Karpas-422 (cell line): ENCODE measurements at regions not wholly inside any gene's neighbourhood (a gene's known extent, or its start where the extent isn't known, plus 50 kb on each side); places are given as distances from the start of the nearest gene placed in this dataset.
"Not testable (repeated sequence)": the region's sequence is repeated elsewhere in the genome, so short reads cannot be mapped to it uniquely, and the experiment has no call there.

Source experiments
- DNase-seq: peaks from one replicate; pipeline ENCODE4 v3.0.0-alpha.2; 2015
- H2AFZ ChIP-seq: fragments of 200-600 bp; sonication (generic); 2 replicates; pipeline ENCODE4 v1.6.1; 2014; ENCODE audit warnings: antibody characterized with exemption, low read length, mixed read lengths
- H3K27ac ChIP-seq: fragments of 200-600 bp; sonication (generic); 2 replicates; pipeline ENCODE4 v1.5.1; 2014; ENCODE audit warnings: mild to moderate bottlenecking, low read length, moderate library complexity
- H3K27me3 ChIP-seq: fragments of 200-600 bp; sonication (generic); 2 replicates; pipeline ENCODE4 v1.6.1; 2014; ENCODE audit warnings: low read length, mixed read lengths
- H3K36me3 ChIP-seq: fragments of 200-600 bp; sonication (generic); 2 replicates; pipeline ENCODE4 v1.6.1; 2014; ENCODE audit warnings: low read length, mixed read lengths; ENCODE audit not compliant: insufficient read depth
- H3K4me1 ChIP-seq: fragments of 200-600 bp; sonication (generic); 2 replicates; pipeline ENCODE4 v1.6.1; 2014; ENCODE audit warnings: mild to moderate bottlenecking, low read length, mixed read lengths
- H3K4me2 ChIP-seq: fragments of 200-600 bp; sonication (generic); 2 replicates; pipeline ENCODE4 v1.6.1; 2014; ENCODE audit warnings: low read length, low read depth, mild to moderate bottlenecking; ENCODE audit not compliant: poor library complexity, severe bottlenecking
- H3K4me3 ChIP-seq: fragments of 200-600 bp; sonication (generic); 2 replicates; pipeline ENCODE4 v1.5.1; 2014; ENCODE audit warnings: mild to moderate bottlenecking, antibody characterized with exemption, low read length, mixed read lengths
- H3K79me2 ChIP-seq: fragments of 200-600 bp; sonication (generic); 2 replicates; pipeline ENCODE4 v1.6.1; 2014; ENCODE audit warnings: mild to moderate bottlenecking, low read length, mixed read lengths
- H3K9ac ChIP-seq: fragments of 200-600 bp; sonication (generic); 2 replicates; pipeline ENCODE4 v1.6.0; 2014; ENCODE audit warnings: low read length
- H3K9me2 ChIP-seq: fragments of 200-600 bp; sonication (generic), shearing (Covaris generic); replicated peaks from 2 replicates; pipeline ENCODE4 v1.6.0; 2014; ENCODE audit warnings: mild to moderate bottlenecking, low read length, moderate library complexity; ENCODE audit not compliant: insufficient read depth
- H3K9me3 ChIP-seq: fragments of 300-700, 200-600 bp; sonication (generic); 2 replicates; pipeline ENCODE4 v1.6.1; 2014; ENCODE audit warnings: low read length, mixed read lengths
- H4K20me1 ChIP-seq: fragments of 200-600 bp; sonication (generic); 2 replicates; pipeline ENCODE4 v1.6.1; 2014; ENCODE audit warnings: mild to moderate bottlenecking, antibody characterized with exemption, low read length, low read depth; ENCODE audit not compliant: insufficient read depth

DNA sequence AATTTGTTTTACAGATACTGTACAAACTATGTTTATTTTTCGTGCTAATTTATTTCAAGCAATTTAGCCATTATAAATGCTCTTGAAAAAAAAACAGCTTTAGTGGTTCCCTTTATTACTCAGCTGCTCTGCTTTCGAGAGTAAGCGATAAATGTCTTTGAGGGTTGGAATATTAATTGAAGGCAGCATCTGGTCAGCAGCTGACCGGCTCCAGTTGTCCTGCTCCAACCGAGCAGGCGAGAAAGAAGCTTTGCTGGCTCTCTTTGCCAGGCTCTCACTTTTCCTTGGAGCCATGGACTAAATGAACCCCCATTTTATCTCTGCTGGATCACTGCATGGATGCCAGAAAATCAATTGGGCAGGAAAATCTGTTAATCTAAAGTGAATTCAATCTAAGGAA, 147.4 kb downstream of the LNPK start:
- no peak for DNase-seq
- H2AFZ ChIP-seq, result no peak overlapping the region

GRCh38 chr2:175854129-175854528, 147.9 kb downstream of the LNPK start:
- Histone ChIP-seq H3K9me2 (no peaks in the 10 kb centered on the region), H3K79me2 (no peaks in the 10 kb centered on the region), H3K27me3 (no peaks in the 10 kb centered on the region), H4K20me1 (no peaks in the 10 kb centered on the region), H3K27ac (no peak overlapping the region), H3K4me2 (no peak overlapping the region), H3K36me3 (no peaks in the 10 kb centered on the region), H3K9me3 (no peaks in the 10 kb centered on the region), H3K9ac (no peak overlapping the region), H2AFZ (no peak overlapping the region), H3K4me1 (no peaks in the 10 kb centered on the region), H3K4me3 (no peak overlapping the region)
- no peak for DNase-seq

More for the DNA sequence above, 147.4 kb downstream of the LNPK start:
- H3K79me2 ChIP-seq, result no peaks in the 10 kb centered on the region
- no peak overlapping the region for H3K27ac ChIP-seq
- H4K20me1 ChIP-seq, result no peaks in the 10 kb centered on the region
- H3K4me1 ChIP-seq, result no peaks in the 10 kb centered on the region
- H3K9me3 ChIP-seq, result no peaks in the 10 kb centered on the region
- H3K27me3 ChIP-seq, result no peaks in the 10 kb centered on the region
- no peak overlapping the region for H3K4me3 ChIP-seq
- H3K36me3 ChIP-seq, result no peaks in the 10 kb centered on the region
- no peak overlapping the region for H3K4me2 ChIP-seq
- H3K9me2 ChIP-seq, result no peaks in the 10 kb centered on the region
- no peak overlapping the region for H3K9ac ChIP-seq

DNA sequence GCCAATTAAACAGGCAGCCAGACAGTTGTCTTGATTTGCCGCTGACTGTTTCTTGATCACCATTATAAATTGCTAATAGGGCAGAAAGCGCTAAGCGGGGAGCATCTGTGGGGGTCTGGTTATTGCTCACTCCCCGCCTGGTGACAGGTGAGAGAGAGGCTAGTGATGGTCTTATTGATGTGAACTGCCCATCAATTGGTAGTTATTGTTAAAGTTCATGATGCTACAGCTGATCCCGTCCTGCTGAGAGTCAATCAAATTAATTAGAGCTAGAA, 148.5 kb downstream of the LNPK start:
- Histone ChIP-seq H3K9me2 (no peaks in the 10 kb centered on the region), H3K27ac (no peak overlapping the region), H3K9ac (no peak overlapping the region), H3K27me3 (no peaks in the 10 kb centered on the region), H3K9me3 (no peaks in the 10 kb centered on the region), H3K79me2 (no peaks in the 10 kb centered on the region), H2AFZ (no peak overlapping the region), H3K4me3 (no peak overlapping the region), H4K20me1 (no peaks in the 10 kb centered on the region), H3K4me1 (no peaks in the 10 kb centered on the region), H3K36me3 (no peaks in the 10 kb centered on the region), H3K4me2 (no peak overlapping the region)
- no peak for DNase-seq

- Histone ChIP-seq H3K4me2 (no peak overlapping the region), H3K9me2 (no peaks in the 10 kb centered on the region), H3K36me3 (no peaks in the 10 kb centered on the region), H3K9me3 (no peaks in the 10 kb centered on the region), H3K27me3 (no peaks in the 10 kb centered on the region), H3K27ac (no peak overlapping the region), H2AFZ (no peak overlapping the region), H3K79me2 (no peaks in the 10 kb centered on the region), H4K20me1 (no peaks in the 10 kb centered on the region), H3K9ac (no peak overlapping the region), H3K4me1 (no peaks in the 10 kb centered on the region), H3K4me3 (no peak overlapping the region)
- DNase-seq, result no peak
These were observed 149.0 kb downstream of the LNPK start for GRCh38 chr2:175852879-175853615.

DNA sequence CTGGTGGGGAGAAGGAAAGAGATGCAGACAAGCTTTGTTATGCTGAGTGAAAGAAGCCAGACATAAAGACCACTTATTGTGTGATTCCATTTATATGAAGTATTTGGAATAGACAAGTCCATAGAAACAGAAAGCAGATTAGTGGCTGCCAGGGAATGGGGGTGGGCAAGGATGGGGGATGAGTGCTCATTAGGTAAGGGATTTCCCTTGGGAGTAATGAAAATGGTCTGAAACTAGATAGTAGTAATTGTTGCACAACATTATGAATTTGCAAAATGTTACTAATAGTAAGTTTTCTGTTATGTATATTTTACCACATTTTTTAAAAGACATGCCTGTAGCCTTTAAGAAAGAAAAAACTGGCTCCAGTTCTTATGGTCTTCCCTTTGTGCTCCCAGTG, 154.9 kb downstream of the LNPK start:
- H3K4me1 ChIP-seq, result no peaks in the 10 kb centered on the region
- no peak overlapping the region for H3K27ac ChIP-seq
- H3K27me3 ChIP-seq, result no peaks in the 10 kb centered on the region
- H3K36me3 ChIP-seq, result no peaks in the 10 kb centered on the region
- H3K9me3 ChIP-seq, result no peaks in the 10 kb centered on the region
- no peaks in the 10 kb centered on the region for H3K9me2 ChIP-seq
- H3K4me3 ChIP-seq, result no peak overlapping the region
- DNase-seq, result no peak
- H4K20me1 ChIP-seq, result no peaks in the 10 kb centered on the region
- no peaks in the 10 kb centered on the region for H3K79me2 ChIP-seq
- H2AFZ ChIP-seq, result no peak overlapping the region
- H3K9ac ChIP-seq, result no peak overlapping the region
- H3K4me2 ChIP-seq, result no peak overlapping the region

GRCh38 chr2:175844169-175844568, 157.9 kb downstream of the LNPK start:
- no peaks in the 10 kb centered on the region for H3K9me3 ChIP-seq
- no peak overlapping the region for H3K4me3 ChIP-seq
- H3K4me1 ChIP-seq, result no peaks in the 10 kb centered on the region
- H3K79me2 ChIP-seq, result no peaks in the 10 kb centered on the region
- no peak overlapping the region for H3K27ac ChIP-seq
- H3K9me2 ChIP-seq, result no peaks in the 10 kb centered on the region
- no peak for DNase-seq
- no peak overlapping the region for H3K4me2 ChIP-seq
- H3K27me3 ChIP-seq, result no peaks in the 10 kb centered on the region
- H2AFZ ChIP-seq, result no peak overlapping the region
- H3K9ac ChIP-seq, result no peak overlapping the region
- no peaks in the 10 kb centered on the region for H4K20me1 ChIP-seq
- H3K36me3 ChIP-seq, result no peaks in the 10 kb centered on the region

DNA sequence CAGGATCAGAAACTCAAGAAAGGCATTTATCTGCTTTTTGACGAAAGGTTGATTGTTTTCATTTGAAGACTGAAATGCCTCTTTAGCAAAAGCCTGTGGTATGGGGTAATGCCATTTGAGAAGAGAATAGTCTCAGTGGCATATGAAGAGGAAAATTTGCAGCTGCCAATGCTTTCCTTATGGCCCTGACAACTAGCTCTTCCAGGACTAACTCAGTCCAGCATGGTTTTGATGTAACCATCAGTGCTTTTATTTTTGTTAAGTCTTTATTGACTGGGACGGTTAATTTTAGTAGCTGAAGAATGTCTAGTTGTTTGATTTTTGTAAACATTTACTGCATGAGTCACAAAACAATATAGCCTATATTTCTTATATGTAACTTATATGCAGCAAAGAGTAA, 158.4 kb downstream of the LNPK start:
- Histone ChIP-seq H3K4me1 (no peaks in the 10 kb centered on the region), H3K9me2 (no peaks in the 10 kb centered on the region), H2AFZ (no peak overlapping the region), H3K36me3 (no peaks in the 10 kb centered on the region), H3K9ac (no peak overlapping the region), H3K4me2 (no peak overlapping the region), H3K27ac (no peak overlapping the region), H3K4me3 (no peak overlapping the region), H4K20me1 (no peaks in the 10 kb centered on the region), H3K79me2 (no peaks in the 10 kb centered on the region), H3K9me3 (no peaks in the 10 kb centered on the region), H3K27me3 (no peaks in the 10 kb centered on the region)
- DNase-seq, result no peak

- Histone ChIP-seq H3K9me2 (no peaks in the 10 kb centered on the region), H2AFZ (no peak overlapping the region), H3K9me3 (no peaks in the 10 kb centered on the region), H4K20me1 (no peaks in the 10 kb centered on the region), H3K79me2 (no peaks in the 10 kb centered on the region), H3K36me3 (no peaks in the 10 kb centered on the region), H3K27ac (no peak overlapping the region), H3K27me3 (no peaks in the 10 kb centered on the region), H3K4me2 (no peak overlapping the region), H3K4me3 (no peak overlapping the region), H3K4me1 (no peaks in the 10 kb centered on the region), H3K9ac (no peak overlapping the region)
- no peak for DNase-seq
These were observed 159.1 kb downstream of the LNPK start for GRCh38 chr2:175842996-175843395.

DNA sequence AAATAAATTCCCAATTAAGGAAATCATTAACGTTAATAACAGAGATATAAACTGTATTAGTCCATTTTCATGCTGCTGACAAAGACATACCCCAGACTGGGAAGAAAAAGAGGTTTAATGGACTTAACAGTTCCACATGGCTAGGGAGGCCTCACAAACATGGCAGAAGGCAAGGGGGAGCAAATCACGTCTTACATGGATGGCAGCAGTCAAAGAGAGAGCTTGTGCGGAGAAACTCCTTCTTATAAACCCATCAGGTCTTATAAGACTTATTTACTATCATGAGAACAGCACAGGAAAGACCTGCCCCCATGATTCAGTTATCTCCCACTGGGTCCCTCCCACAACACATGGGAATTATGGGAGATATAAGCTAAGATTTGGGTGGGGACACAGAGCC, 161.3 kb downstream of the LNPK start:
- not testable (repeated sequence) for H3K4me2 ChIP-seq, H3K9me3 ChIP-seq, H3K9me2 ChIP-seq, H3K4me1 ChIP-seq, H3K27ac ChIP-seq, H3K79me2 ChIP-seq, H4K20me1 ChIP-seq, H3K27me3 ChIP-seq, DNase-seq, H3K9ac ChIP-seq, H3K4me3 ChIP-seq, H3K36me3 ChIP-seq, H2AFZ ChIP-seq
